Hepatocyte (in vitro differentiated cells): ENCODE measurements at regions not wholly inside any gene's neighbourhood (a gene's known extent, or its start where the extent isn't known, plus 50 kb on each side); places are given as distances from the start of the nearest gene placed in this dataset.

Experiments used
- EZH2 ChIP-seq: fragments of 200-600 bp; sonication (generic); IDR thresholded peaks from 2 replicates; pipeline ENCODE4 v1.6.1; 2016; ENCODE audit warnings: antibody characterized with exemption, mild to moderate bottlenecking, borderline replicate concordance
- EZH2phosphoT487 ChIP-seq: fragments of 200-600 bp; sonication (generic); IDR thresholded peaks from one replicate; pipeline ENCODE4 v1.6.1; 2018; ENCODE audit warnings: antibody characterized with exemption, mild to moderate bottlenecking, low read depth, moderate library complexity; ENCODE audit not compliant: unreplicated experiment, severe bottlenecking
- TF ChIP-seq, protein P1 (sequence below): fragments of 200-600 bp; sonication (generic); IDR thresholded peaks from 2 replicates; pipeline ENCODE4 v1.5.1; 2016; ENCODE audit warnings: antibody characterized with exemption, mild to moderate bottlenecking; ENCODE audit not compliant: poor library complexity

DNA sequence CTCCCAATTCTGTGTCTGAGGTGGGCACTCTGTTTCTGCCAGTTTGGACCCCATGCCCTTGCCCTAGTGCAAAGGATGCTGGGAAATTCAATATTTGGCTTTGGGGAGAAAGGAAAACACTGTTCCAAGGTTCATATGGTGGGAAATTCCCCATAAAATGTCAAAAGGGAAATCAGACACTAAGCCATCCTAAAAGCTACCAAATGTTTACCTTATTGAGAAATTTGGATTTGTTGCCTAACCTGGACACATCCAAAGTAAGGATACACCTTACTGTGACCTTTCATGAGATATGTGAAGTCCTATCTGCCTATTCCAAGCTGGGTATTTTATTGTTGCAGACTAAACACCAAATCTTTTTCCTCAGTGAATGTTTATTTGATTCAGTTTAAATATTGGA lies 109.1 kb downstream of the CYP26A1 start:
- TF ChIP-seq, protein P1, sequence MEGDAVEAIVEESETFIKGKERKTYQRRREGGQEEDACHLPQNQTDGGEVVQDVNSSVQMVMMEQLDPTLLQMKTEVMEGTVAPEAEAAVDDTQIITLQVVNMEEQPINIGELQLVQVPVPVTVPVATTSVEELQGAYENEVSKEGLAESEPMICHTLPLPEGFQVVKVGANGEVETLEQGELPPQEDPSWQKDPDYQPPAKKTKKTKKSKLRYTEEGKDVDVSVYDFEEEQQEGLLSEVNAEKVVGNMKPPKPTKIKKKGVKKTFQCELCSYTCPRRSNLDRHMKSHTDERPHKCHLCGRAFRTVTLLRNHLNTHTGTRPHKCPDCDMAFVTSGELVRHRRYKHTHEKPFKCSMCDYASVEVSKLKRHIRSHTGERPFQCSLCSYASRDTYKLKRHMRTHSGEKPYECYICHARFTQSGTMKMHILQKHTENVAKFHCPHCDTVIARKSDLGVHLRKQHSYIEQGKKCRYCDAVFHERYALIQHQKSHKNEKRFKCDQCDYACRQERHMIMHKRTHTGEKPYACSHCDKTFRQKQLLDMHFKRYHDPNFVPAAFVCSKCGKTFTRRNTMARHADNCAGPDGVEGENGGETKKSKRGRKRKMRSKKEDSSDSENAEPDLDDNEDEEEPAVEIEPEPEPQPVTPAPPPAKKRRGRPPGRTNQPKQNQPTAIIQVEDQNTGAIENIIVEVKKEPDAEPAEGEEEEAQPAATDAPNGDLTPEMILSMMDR, result no peak
- TF ChIP-seq EZH2phosphoT487 (no peak), EZH2 (no peak)
